ENCODE measurements at regions not wholly inside any gene's neighbourhood (a gene's known extent, or its start where the extent isn't known, plus 50 kb on each side); places are given as distances from the start of the nearest gene placed in this dataset.

DNA sequence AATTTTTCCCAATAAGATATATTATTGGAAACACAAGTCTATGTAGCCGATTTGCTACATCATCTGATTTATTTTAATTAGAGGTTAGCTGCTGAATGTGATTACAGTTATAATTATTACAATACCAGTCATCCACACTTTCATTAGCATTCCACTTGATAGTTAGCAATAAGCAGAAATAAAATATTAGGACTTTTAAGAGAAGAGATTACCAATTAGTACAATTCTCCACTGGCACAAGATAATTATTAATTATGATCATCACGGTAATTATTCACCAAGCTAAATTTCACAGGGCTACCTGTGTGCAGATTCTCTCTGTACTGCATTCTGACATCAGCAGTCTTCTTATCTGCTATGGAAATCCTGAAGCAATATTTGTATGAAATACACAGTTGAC is 474.7 kb downstream of the TLE4 start:
- Histone ChIP-seq H3K4me2 (ENCODE audit: low read depth, low read length) (no peak overlapping the region), H2AFZ (ENCODE audit: low read length) (no peak overlapping the region), H3K27me3 (ENCODE audit: control insufficient read depth in 1 of 2, insufficient read depth in 2 of 2, low read length in 2 of 2) (no peaks in the 10 kb centered on the region), H3K9me3 (ENCODE audit: low read length) (no peaks in the 10 kb centered on the region; the same call in none of the 2 replicates), H3K36me3 (replicated peaks in 1 of 2; ENCODE audit: control insufficient read depth in 1 of 2, insufficient read depth in 2 of 2, low read length in 2 of 2) (no peaks in the 10 kb centered on the region), H3K9ac (ENCODE audit: insufficient read depth, low read depth, low read length) (no peak overlapping the region), H3K79me2 (ENCODE audit: insufficient read depth, low read length) (no peaks in the 10 kb centered on the region), H4K20me1 (ENCODE audit: insufficient read depth, low read length) (no peaks in the 10 kb centered on the region), H3K27ac (ENCODE audit: extremely low read length, insufficient read depth, low read length) (no peak overlapping the region), H3K4me3 (replicated peaks in 1 of 3; ENCODE audit: insufficient read depth in 1 of 3, low read depth in 2 of 3, low read length in 3 of 3) (no peak overlapping the region), H3K4me1 (ENCODE audit: insufficient read depth, low read length) (no peaks in the 10 kb centered on the region)
- FAIRE-seq (no peak), ATAC-seq (no peak), DNase-seq (ENCODE audit: low spot score) (no peak)
- intact Hi-C loops (cut with micrococcal nuclease; ENCODE audit: unreplicated experiment) (no loop called here), in situ Hi-C loops (cut with HindIII; ENCODE audit: extremely low pct_ligation_motif_present, low pct_unique_long_range_greater_than_20kb) (no loop called here)
- WGBS (ENCODE audit: low lambda C conversion rate): 3% methylated on average over 2 of the region's 2 CpGs
- ChIA-PET POLR2A (no interaction called here), CTCF (ENCODE audit: low intra/inter-chr PET ratio, low total read pairs) (no interaction called here)
- BruUV-seq (replicated peaks): no TSS peak
- TF ChIP-seq, protein P1, sequence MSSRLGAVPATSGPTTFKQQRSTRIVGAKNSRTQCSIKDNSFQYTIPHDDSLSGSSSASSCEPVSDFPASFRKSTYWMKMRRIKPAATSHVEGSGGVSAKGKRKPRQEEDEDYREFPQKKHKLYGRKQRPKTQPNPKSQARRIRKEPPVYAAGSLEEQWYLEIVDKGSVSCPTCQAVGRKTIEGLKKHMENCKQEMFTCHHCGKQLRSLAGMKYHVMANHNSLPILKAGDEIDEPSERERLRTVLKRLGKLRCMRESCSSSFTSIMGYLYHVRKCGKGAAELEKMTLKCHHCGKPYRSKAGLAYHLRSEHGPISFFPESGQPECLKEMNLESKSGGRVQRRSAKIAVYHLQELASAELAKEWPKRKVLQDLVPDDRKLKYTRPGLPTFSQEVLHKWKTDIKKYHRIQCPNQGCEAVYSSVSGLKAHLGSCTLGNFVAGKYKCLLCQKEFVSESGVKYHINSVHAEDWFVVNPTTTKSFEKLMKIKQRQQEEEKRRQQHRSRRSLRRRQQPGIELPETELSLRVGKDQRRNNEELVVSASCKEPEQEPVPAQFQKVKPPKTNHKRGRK (CRISPR knock-in tag; IDR thresholded peaks at IDR 0.05): no peak
- TF ChIP-seq, protein P2, sequence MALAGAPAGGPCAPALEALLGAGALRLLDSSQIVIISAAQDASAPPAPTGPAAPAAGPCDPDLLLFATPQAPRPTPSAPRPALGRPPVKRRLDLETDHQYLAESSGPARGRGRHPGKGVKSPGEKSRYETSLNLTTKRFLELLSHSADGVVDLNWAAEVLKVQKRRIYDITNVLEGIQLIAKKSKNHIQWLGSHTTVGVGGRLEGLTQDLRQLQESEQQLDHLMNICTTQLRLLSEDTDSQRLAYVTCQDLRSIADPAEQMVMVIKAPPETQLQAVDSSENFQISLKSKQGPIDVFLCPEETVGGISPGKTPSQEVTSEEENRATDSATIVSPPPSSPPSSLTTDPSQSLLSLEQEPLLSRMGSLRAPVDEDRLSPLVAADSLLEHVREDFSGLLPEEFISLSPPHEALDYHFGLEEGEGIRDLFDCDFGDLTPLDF (CRISPR knock-in tag; IDR thresholded peaks at IDR 0.05): no peak
- TF ChIP-seq TMF1 (CRISPR knock-in tag; IDR thresholded peaks at IDR 0.05; ENCODE audit: low read depth) (no peak), HOXA9 (CRISPR knock-in tag; IDR thresholded peaks at IDR 0.05; ENCODE audit: borderline replicate concordance) (no peak), RBM39 (IDR thresholded peaks at IDR 0.05; ENCODE audit: low read depth, low read length, poor library complexity, severe bottlenecking) (no peak), ONECUT2 (CRISPR knock-in tag; IDR thresholded peaks at IDR 0.05) (no peak), PHB2 (IDR thresholded peaks at IDR 0.05; ENCODE audit: partially characterized antibody) (no peak), RXRB (CRISPR knock-in tag; IDR thresholded peaks at IDR 0.05; ENCODE audit: borderline replicate concordance) (no peak), KDM2A (CRISPR knock-in tag; IDR thresholded peaks at IDR 0.05; ENCODE audit: borderline replicate concordance, low read depth) (no peak), ZNF879 (CRISPR knock-in tag; IDR thresholded peaks at IDR 0.05) (no peak), SYNCRIP (IDR thresholded peaks at IDR 0.05; ENCODE audit: insufficient read depth, low read depth, low read length) (no peak), NBN (conservative IDR thresholded peaks at IDR 0.05) (no peak), TSC22D2 (CRISPR knock-in tag; IDR thresholded peaks at IDR 0.05; ENCODE audit: borderline replicate concordance) (no peak), ZNF296 (CRISPR knock-in tag; conservative IDR thresholded peaks at IDR 0.05) (no peak), STAT5B (CRISPR knock-in tag; IDR thresholded peaks at IDR 0.05) (no peak)
- TF ChIP-seq, protein P3, sequence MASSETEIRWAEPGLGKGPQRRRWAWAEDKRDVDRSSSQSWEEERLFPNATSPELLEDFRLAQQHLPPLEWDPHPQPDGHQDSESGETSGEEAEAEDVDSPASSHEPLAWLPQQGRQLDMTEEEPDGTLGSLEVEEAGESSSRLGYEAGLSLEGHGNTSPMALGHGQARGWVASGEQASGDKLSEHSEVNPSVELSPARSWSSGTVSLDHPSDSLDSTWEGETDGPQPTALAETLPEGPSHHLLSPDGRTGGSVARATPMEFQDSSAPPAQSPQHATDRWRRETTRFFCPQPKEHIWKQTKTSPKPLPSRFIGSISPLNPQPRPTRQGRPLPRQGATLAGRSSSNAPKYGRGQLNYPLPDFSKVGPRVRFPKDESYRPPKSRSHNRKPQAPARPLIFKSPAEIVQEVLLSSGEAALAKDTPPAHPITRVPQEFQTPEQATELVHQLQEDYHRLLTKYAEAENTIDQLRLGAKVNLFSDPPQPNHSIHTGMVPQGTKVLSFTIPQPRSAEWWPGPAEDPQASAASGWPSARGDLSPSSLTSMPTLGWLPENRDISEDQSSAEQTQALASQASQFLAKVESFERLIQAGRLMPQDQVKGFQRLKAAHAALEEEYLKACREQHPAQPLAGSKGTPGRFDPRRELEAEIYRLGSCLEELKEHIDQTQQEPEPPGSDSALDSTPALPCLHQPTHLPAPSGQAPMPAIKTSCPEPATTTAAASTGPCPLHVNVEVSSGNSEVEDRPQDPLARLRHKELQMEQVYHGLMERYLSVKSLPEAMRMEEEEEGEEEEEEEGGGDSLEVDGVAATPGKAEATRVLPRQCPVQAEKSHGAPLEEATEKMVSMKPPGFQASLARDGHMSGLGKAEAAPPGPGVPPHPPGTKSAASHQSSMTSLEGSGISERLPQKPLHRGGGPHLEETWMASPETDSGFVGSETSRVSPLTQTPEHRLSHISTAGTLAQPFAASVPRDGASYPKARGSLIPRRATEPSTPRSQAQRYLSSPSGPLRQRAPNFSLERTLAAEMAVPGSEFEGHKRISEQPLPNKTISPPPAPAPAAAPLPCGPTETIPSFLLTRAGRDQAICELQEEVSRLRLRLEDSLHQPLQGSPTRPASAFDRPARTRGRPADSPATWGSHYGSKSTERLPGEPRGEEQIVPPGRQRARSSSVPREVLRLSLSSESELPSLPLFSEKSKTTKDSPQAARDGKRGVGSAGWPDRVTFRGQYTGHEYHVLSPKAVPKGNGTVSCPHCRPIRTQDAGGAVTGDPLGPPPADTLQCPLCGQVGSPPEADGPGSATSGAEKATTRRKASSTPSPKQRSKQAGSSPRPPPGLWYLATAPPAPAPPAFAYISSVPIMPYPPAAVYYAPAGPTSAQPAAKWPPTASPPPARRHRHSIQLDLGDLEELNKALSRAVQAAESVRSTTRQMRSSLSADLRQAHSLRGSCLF (CRISPR knock-in tag; IDR thresholded peaks at IDR 0.05; ENCODE audit: borderline replicate concordance): no peak
- TF ChIP-seq, protein P4, sequence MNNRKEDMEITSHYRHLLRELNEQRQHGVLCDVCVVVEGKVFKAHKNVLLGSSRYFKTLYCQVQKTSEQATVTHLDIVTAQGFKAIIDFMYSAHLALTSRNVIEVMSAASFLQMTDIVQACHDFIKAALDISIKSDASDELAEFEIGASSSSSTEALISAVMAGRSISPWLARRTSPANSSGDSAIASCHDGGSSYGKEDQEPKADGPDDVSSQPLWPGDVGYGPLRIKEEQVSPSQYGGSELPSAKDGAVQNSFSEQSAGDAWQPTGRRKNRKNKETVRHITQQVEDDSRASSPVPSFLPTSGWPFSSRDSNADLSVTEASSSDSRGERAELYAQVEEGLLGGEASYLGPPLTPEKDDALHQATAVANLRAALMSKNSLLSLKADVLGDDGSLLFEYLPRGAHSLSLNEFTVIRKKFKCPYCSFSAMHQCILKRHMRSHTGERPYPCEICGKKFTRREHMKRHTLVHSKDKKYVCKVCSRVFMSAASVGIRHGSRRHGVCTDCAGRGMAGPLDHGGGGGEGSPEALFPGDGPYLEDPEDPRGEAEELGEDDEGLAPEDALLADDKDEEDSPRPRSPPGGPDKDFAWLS (CRISPR knock-in tag; IDR thresholded peaks at IDR 0.05; ENCODE audit: borderline replicate concordance): no peak
